ENCODE measurements at regions not wholly inside any gene's neighbourhood (a gene's known extent, or its start where the extent isn't known, plus 50 kb on each side); places are given as distances from the start of the nearest gene placed in this dataset.
"Not testable (repeated sequence)": the region's sequence is repeated elsewhere in the genome, so short reads cannot be mapped to it uniquely, and the experiment has no call there.

DNA sequence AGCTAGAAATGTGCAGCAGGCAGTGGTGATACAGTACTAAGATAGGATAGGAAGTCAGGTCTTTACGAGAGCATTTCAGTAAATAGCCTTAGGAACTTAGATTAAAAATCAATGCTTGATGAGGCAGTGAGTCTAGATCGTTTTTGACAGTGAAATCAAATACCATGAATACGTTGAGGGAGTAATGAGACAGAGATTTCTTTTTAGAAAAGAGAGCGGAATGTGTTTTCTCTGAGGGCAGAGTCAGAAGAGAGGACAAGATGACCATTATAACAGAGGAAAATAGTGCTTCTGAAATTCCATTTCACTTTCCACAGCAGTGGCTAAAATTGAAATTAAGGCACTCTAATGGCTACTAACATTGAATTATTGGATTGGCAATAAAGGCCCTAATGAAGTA lies 339.6 kb downstream of the UTRN start:
- DNase-seq, result no peak

GRCh38 chr6:144630857-144631256 lies 345.7 kb downstream of the UTRN start:
- Mint-ChIP-seq H3K4me3 (no peak overlapping the region), H3K36me3 (ENCODE audit: low read depth) (peaks cover 4% of the 10 kb centered on the region), H3K4me1 (ENCODE audit: low read depth) (peaks cover 15% of the 10 kb centered on the region), H3K27ac (no peak overlapping the region), H3K27me3 (ENCODE audit: insufficient read depth) (peaks cover 4% of the 10 kb centered on the region), H3K9me3 (no peaks in the 10 kb centered on the region)
- TF ChIP-seq, protein P1, sequence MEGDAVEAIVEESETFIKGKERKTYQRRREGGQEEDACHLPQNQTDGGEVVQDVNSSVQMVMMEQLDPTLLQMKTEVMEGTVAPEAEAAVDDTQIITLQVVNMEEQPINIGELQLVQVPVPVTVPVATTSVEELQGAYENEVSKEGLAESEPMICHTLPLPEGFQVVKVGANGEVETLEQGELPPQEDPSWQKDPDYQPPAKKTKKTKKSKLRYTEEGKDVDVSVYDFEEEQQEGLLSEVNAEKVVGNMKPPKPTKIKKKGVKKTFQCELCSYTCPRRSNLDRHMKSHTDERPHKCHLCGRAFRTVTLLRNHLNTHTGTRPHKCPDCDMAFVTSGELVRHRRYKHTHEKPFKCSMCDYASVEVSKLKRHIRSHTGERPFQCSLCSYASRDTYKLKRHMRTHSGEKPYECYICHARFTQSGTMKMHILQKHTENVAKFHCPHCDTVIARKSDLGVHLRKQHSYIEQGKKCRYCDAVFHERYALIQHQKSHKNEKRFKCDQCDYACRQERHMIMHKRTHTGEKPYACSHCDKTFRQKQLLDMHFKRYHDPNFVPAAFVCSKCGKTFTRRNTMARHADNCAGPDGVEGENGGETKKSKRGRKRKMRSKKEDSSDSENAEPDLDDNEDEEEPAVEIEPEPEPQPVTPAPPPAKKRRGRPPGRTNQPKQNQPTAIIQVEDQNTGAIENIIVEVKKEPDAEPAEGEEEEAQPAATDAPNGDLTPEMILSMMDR (IDR thresholded peaks at IDR 0.05), result no peak
- no peak for DNase-seq

More for the DNA sequence above, 339.6 kb downstream of the UTRN start:
- Mint-ChIP-seq H3K36me3 (ENCODE audit: low read depth) (peaks cover 4% of the 10 kb centered on the region), H3K4me3 (no peak overlapping the region), H3K27me3 (ENCODE audit: insufficient read depth) (no peaks in the 10 kb centered on the region), H3K4me1 (ENCODE audit: low read depth) (no peaks in the 10 kb centered on the region; the same call in 1 of the 2 replicates), H3K27ac (no peak overlapping the region), H3K9me3 (no peaks in the 10 kb centered on the region)
- TF ChIP-seq, protein P1 (IDR thresholded peaks at IDR 0.05), result no peak

- peaks cover 4% of the 10 kb centered on the region for H3K27me3 Mint-ChIP-seq (ENCODE audit: insufficient read depth)
- H3K4me3 Mint-ChIP-seq, result no peak overlapping the region
- TF ChIP-seq, protein P1 (IDR thresholded peaks at IDR 0.05), result no peak
- DNase-seq, result no peak
- H3K36me3 Mint-ChIP-seq (ENCODE audit: low read depth), result peaks cover 4% of the 10 kb centered on the region; the same call in 1 of the 2 replicates
- H3K27ac Mint-ChIP-seq, result no peak overlapping the region
- peaks cover 15% of the 10 kb centered on the region for H3K4me1 Mint-ChIP-seq (ENCODE audit: low read depth)
- no peaks in the 10 kb centered on the region for H3K9me3 Mint-ChIP-seq
Measured at GRCh38 chr6:144632266-144632665, 347.1 kb downstream of the UTRN start.

- no peak overlapping the region for H3K27ac Mint-ChIP-seq
- TF ChIP-seq, protein P1 (IDR thresholded peaks at IDR 0.05), result no peak
Measured at GRCh38 chr6:144633886-144634285, 348.8 kb downstream of the UTRN start.

DNA sequence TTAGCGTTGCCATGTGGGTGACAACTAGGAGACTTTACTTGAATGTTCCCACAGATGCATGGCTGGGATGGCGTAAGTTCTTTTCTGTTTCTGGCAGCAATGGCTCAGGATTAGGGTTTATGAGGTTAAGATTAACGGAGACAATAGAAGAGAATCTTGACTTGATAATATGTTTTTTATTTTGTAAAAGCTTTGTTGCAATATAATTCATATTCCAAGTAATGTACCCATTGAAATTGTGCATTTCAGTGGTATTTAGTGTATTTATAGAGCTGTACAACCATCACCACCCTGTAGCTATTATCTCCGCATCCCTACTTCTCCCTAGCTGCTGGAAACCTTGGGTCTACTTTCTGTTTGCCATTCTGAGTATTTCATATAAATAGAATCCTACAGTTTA lies 349.2 kb downstream of the UTRN start:
- Mint-ChIP-seq H3K27me3 (ENCODE audit: insufficient read depth) (peaks cover 4% of the 10 kb centered on the region), H3K4me1 (ENCODE audit: low read depth) (peaks cover 18% of the 10 kb centered on the region), H3K27ac (no peak overlapping the region), H3K9me3 (no peaks in the 10 kb centered on the region), H3K4me3 (no peak overlapping the region), H3K36me3 (ENCODE audit: low read depth) (peaks cover 4% of the 10 kb centered on the region; the same call in 1 of the 2 replicates)
- TF ChIP-seq, protein P1 (IDR thresholded peaks at IDR 0.05), result no peak
- no peak for DNase-seq

More at GRCh38 chr6:144633886-144634285, 348.8 kb downstream of the UTRN start:
- Mint-ChIP-seq H3K36me3 (ENCODE audit: low read depth) (peaks cover 4% of the 10 kb centered on the region; the same call in 1 of the 2 replicates), H3K4me3 (no peak overlapping the region), H3K4me1 (ENCODE audit: low read depth) (peaks cover 15% of the 10 kb centered on the region), H3K9me3 (no peaks in the 10 kb centered on the region), H3K27me3 (ENCODE audit: insufficient read depth) (peaks cover 4% of the 10 kb centered on the region)
- DNase-seq, result no peak

DNA sequence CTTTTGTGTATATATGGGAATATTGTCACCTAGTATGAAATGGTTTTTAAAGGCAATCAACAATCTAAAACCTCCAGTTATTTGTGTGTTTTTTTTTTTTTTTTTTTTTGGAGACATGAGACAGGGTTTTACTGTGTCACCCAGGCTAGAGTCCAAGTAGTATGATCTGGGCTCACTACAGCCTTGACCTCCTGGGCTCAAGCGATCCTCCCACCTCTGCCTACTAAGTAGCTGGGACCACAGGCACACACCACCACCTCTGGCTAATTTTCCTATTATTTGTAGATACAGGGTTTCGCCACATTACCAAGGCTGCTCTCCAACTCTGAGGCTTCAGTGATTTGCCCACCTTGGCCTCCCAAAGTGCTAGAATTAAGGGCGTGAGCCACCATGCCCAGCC lies 349.9 kb downstream of the UTRN start:
- Mint-ChIP-seq H3K27me3 (ENCODE audit: insufficient read depth) (peaks cover 4% of the 10 kb centered on the region), H3K4me1 (ENCODE audit: low read depth) (peaks cover 25% of the 10 kb centered on the region), H3K9me3 (no peaks in the 10 kb centered on the region), H3K36me3 (ENCODE audit: low read depth) (no peaks in the 10 kb centered on the region), H3K4me3 (no peak overlapping the region), H3K27ac (no peak overlapping the region)
- TF ChIP-seq, protein P1 (IDR thresholded peaks at IDR 0.05), result no peak
- no peak for DNase-seq

DNA sequence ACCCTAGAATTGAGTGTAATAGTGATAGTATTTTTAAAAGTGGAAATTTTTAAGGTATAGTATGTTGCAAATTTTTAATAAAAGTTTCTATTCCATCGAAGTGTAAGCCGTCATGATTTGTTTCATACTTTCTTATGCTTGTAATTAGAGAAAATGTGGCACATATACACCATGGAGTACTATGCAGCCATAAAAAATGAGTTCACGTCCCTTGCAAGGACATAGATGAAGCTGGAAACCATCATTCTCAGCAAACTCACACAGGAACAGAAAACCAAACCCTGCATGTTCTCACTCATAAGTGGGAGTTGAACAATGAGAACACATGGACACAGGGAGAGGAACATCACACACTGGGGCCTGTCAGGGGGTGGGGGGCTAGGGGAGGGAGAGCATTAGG lies 350.9 kb downstream of the UTRN start:
- not testable (repeated sequence) for DNase-seq; H3K4me3 Mint-ChIP-seq; H3K9me3 Mint-ChIP-seq; H3K36me3 Mint-ChIP-seq (ENCODE audit: low read depth); H3K27me3 Mint-ChIP-seq (ENCODE audit: insufficient read depth); H3K27ac Mint-ChIP-seq
- H3K4me1 Mint-ChIP-seq (ENCODE audit: low read depth), result peaks cover 17% of the 10 kb centered on the region

Measured in HFFc6 (cell line).